GM12865 (cell line): ENCODE measurements at regions not wholly inside any gene's neighbourhood (a gene's known extent, or its start where the extent isn't known, plus 50 kb on each side); places are given as distances from the start of the nearest gene placed in this dataset.

Experiments used
- DNase-seq: peaks from one replicate; pipeline ENCODE4 v3.0.0; 2010; ENCODE audit warnings: low read depth
- H3K4me3 ChIP-seq: 2 replicates; pipeline ENCODE4 v1.5.1; 2011; ENCODE audit warnings: mild to moderate bottlenecking, low read depth, low read length, control low read depth
- CTCF ChIP-seq: IDR thresholded peaks from 2 replicates; pipeline ENCODE4 v1.5.1; 2011; ENCODE audit warnings: low read length, control low read depth, low read depth, inconsistent platforms; ENCODE audit not compliant: insufficient read depth; ENCODE audit errors: missing control alignments

DNA sequence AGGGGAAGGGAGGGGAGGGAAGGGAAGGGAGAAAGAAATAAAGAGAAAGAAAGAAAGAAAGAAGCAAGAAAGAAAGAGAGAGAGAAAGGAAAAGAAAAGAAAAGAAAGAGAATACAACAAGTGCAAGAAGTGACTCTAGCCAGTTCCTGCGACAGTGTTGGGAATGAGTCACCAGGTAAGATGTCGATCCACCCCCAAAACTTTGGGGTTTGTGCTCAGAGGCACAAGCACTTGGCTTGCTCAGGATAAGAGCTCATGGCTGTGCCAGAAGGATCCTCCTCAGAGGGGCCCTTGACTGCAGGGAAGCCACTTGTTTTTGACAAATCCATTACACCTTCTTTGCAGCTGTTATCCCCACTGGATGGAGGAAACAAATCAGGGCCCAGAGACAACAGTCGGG lies 137.7 kb downstream of the TMEM132E start:
- no peak for TF ChIP-seq CTCF
- DNase-seq: no peak
- H3K4me3 ChIP-seq: no peak overlapping the region

GRCh38 chr17:34716291-34716690 lies 136.9 kb downstream of the TMEM132E start:
- TF ChIP-seq CTCF: no peak
- no peak overlapping the region for H3K4me3 ChIP-seq
- DNase-seq: no peak

GRCh38 chr17:34715504-34715903 lies 136.1 kb downstream of the TMEM132E start:
- TF ChIP-seq CTCF: no peak
- DNase-seq: no peak
- H3K4me3 ChIP-seq: no peak overlapping the region

DNA sequence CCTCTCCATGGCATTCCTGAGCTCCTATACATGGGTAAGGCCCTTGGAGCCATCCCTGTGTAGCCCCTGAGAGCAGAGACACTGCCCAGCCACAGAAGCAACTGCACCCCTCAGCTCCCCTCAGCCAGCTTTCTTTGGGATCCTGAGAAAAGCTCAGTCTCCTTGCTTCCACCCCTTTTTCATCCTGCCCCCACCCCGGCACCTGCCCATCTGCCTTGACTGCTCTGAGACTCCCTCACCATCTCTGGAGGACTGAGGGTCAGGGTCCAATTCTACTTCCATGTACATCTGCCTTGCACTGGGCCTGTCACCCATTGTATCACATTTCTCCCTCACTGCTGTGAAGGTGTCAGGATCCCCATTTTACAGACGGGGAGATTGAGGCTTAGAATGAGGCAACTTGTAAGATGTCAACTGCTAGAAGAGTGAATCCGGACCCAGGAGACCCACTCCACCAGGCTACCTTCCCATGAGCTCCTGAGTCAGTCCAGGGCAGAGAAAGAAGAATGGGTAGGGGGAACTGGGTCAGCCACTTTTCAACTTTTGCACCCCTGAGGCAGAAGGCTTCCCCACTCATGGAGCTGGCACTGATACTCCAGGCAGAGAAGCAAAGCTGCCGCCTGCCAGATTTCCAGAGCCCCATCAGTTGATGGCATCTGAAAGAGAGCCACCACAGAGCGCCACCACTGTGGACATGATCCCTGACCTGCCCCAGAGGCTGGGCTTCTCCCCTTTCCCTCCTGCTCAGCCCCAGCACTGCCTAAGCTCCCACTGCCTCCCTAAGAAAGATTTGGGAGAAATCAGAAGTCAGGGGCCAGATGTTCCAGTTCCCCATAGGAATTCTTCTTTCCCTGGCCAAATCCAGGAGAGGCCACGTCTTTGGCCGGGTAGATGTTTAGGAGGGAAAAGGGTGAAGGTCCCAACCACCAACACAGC lies 135.4 kb downstream of the TMEM132E start:
- H3K4me3 ChIP-seq: no peak overlapping the region
- DNase-seq: no peak
- no peak for TF ChIP-seq CTCF

DNA sequence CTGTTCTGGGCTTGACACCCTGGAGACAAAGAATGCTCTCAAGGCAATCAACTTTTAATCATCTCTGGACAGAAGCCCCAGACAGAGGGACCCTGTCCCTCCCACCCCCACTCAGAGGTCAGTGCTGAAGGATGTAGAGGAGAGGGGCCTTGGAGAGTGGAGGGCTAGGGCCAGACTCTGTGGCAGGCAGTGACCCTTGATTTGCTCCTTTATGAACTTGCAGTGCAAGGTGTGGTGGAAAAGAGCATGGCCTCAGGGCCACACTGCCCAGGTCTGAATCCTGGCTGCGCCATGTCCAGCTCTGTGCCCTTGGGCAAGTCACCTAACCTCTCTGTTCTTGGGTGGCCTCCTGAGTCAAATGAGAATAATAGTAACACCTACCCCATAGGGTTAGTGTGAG lies 134.3 kb downstream of the TMEM132E start:
- TF ChIP-seq CTCF: no peak
- H3K4me3 ChIP-seq: no peak overlapping the region
- no peak for DNase-seq

DNA sequence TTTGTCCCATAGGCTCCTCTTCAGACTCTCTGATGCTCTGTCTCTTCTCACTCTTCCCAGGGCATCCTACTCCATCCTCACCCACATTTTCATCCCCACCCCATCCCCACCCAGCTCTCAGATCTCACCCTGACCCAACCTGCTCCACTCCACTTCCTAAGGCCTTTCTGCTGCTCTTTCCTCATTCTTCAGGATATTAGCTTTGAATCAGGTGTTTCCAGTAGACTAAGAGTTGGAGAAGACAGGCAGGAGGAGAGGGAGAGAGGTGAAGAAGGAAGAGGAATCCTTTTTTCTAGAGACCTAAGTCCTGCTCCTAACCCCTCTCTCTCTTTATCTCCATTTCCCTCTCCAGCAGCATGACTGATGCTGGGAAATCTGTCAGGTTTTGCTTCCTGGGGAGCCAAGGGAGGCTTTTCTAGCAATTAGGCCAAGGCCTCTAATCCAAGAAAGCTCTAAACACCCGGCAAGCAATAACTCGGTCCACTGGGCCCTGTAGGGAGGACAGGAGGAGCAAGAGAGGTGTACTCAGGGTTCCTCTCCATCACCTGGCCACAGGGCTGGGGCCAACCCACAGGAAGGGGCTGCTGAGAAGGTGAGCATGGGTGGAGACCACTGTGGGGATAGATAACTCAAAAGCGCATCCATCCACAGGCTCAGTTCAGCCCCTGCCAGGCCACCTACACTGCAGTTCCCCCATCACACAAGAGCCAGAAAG lies 133.3 kb downstream of the TMEM132E start:
- H3K4me3 ChIP-seq: no peak overlapping the region
- DNase-seq: no peak
- TF ChIP-seq CTCF: no peak

- no peak for DNase-seq
Observed at GRCh38 chr17:34711646-34712045, 132.3 kb downstream of the TMEM132E start.

More at GRCh38 chr17:34711646-34712045, 132.3 kb downstream of the TMEM132E start:
- TF ChIP-seq CTCF: no peak
- H3K4me3 ChIP-seq: no peak overlapping the region
